ENCODE measurements at regions not wholly inside any gene's neighbourhood (a gene's known extent, or its start where the extent isn't known, plus 50 kb on each side); places are given as distances from the start of the nearest gene placed in this dataset.

- no peaks in the 10 kb centered on the region for H4K20me1 ChIP-seq (ENCODE audit: insufficient read depth, low read length, poor library complexity, severe bottlenecking)
- no peak overlapping the region for H2AFZ ChIP-seq (ENCODE audit: low read length)
- no peak overlapping the region for H3K4me3 ChIP-seq (ENCODE audit: low read length, poor library complexity, severe bottlenecking)
- H3K79me2 ChIP-seq (ENCODE audit: insufficient read depth, low read length), result no peaks in the 10 kb centered on the region
- no peak overlapping the region for H3K4me2 ChIP-seq (ENCODE audit: low read depth, low read length, poor library complexity, severe bottlenecking)
- no peaks in the 10 kb centered on the region for H3K9me2 ChIP-seq (replicated peaks; ENCODE audit: low read depth, low read length)
- no peaks in the 10 kb centered on the region for H3K27me3 ChIP-seq (ENCODE audit: insufficient read depth, low read length, poor library complexity, severe bottlenecking)
- H3K4me1 ChIP-seq (ENCODE audit: insufficient read depth, low read length, poor library complexity, severe bottlenecking), result no peaks in the 10 kb centered on the region
- no peaks in the 10 kb centered on the region for H3K9me3 ChIP-seq (ENCODE audit: insufficient read depth, low read depth, low read length)
- H3F3A ChIP-seq (ENCODE audit: low read depth), result no peaks in the 10 kb centered on the region
- TF ChIP-seq CTCF (conservative IDR thresholded peaks at IDR 0.05; ENCODE audit: low read length), result no peak
- no peak for TF ChIP-seq EZH2phosphoT487 (IDR thresholded peaks at IDR 0.05; ENCODE audit: borderline replicate concordance)
- no peak overlapping the region for H3K9ac ChIP-seq (ENCODE audit: low read depth, low read length, poor library complexity, severe bottlenecking)
- no peaks in the 10 kb centered on the region for H3K36me3 ChIP-seq (ENCODE audit: insufficient read depth, low read length)
Observed at GRCh38 chr4:18795794-18796193, 774.2 kb upstream of the LCORL start.

GRCh38 chr4:18777190-18777930 is 755.8 kb upstream of the LCORL start:
- no peak overlapping the region for H3K4me2 ChIP-seq (ENCODE audit: low read depth, low read length, poor library complexity, severe bottlenecking)
- H3K9me2 ChIP-seq (replicated peaks; ENCODE audit: low read depth, low read length), result no peaks in the 10 kb centered on the region
- H4K20me1 ChIP-seq (ENCODE audit: insufficient read depth, low read length, poor library complexity, severe bottlenecking), result no peaks in the 10 kb centered on the region
- no peaks in the 10 kb centered on the region for H3K79me2 ChIP-seq (ENCODE audit: insufficient read depth, low read length)
- H3K9ac ChIP-seq (ENCODE audit: low read depth, low read length, poor library complexity, severe bottlenecking), result no peak overlapping the region
- no peak overlapping the region for H3K4me3 ChIP-seq (ENCODE audit: low read length, poor library complexity, severe bottlenecking)
- H3K9me3 ChIP-seq (ENCODE audit: insufficient read depth, low read depth, low read length), result no peaks in the 10 kb centered on the region
- H3F3A ChIP-seq (ENCODE audit: low read depth), result no peaks in the 10 kb centered on the region
- no peaks in the 10 kb centered on the region for H3K4me1 ChIP-seq (ENCODE audit: insufficient read depth, low read length, poor library complexity, severe bottlenecking)
- no peak overlapping the region for H2AFZ ChIP-seq (ENCODE audit: low read length)
- TF ChIP-seq EZH2phosphoT487 (IDR thresholded peaks at IDR 0.05; ENCODE audit: borderline replicate concordance), result no peak
- no peak for TF ChIP-seq CTCF (conservative IDR thresholded peaks at IDR 0.05; ENCODE audit: low read length)
- H3K36me3 ChIP-seq (ENCODE audit: insufficient read depth, low read length), result no peaks in the 10 kb centered on the region
- H3K27me3 ChIP-seq (ENCODE audit: insufficient read depth, low read length, poor library complexity, severe bottlenecking), result no peaks in the 10 kb centered on the region

GRCh38 chr4:18767921-18768320 is 746.4 kb upstream of the LCORL start:
- no peaks in the 10 kb centered on the region for H3K79me2 ChIP-seq (ENCODE audit: insufficient read depth, low read length)
- no peaks in the 10 kb centered on the region for H3K9me2 ChIP-seq (replicated peaks; ENCODE audit: low read depth, low read length)
- H3K4me3 ChIP-seq (ENCODE audit: low read length, poor library complexity, severe bottlenecking), result no peak overlapping the region

More at GRCh38 chr4:18767921-18768320, 746.4 kb upstream of the LCORL start:
- no peak for TF ChIP-seq EZH2phosphoT487 (IDR thresholded peaks at IDR 0.05; ENCODE audit: borderline replicate concordance)
- TF ChIP-seq CTCF (conservative IDR thresholded peaks at IDR 0.05; ENCODE audit: low read length), result no peak
- Histone ChIP-seq H3F3A (ENCODE audit: low read depth) (no peaks in the 10 kb centered on the region), H3K9me3 (ENCODE audit: insufficient read depth, low read depth, low read length) (no peaks in the 10 kb centered on the region), H3K4me1 (ENCODE audit: insufficient read depth, low read length, poor library complexity, severe bottlenecking) (no peaks in the 10 kb centered on the region), H4K20me1 (ENCODE audit: insufficient read depth, low read length, poor library complexity, severe bottlenecking) (no peaks in the 10 kb centered on the region), H3K27me3 (ENCODE audit: insufficient read depth, low read length, poor library complexity, severe bottlenecking) (no peaks in the 10 kb centered on the region), H3K4me2 (ENCODE audit: low read depth, low read length, poor library complexity, severe bottlenecking) (no peak overlapping the region), H3K9ac (ENCODE audit: low read depth, low read length, poor library complexity, severe bottlenecking) (no peak overlapping the region), H3K36me3 (ENCODE audit: insufficient read depth, low read length) (no peaks in the 10 kb centered on the region), H2AFZ (ENCODE audit: low read length) (no peak overlapping the region)

Data from Loucy (cell line).